ENCODE measurements at regions not wholly inside any gene's neighbourhood (a gene's known extent, or its start where the extent isn't known, plus 50 kb on each side); places are given as distances from the start of the nearest gene placed in this dataset.

DNA sequence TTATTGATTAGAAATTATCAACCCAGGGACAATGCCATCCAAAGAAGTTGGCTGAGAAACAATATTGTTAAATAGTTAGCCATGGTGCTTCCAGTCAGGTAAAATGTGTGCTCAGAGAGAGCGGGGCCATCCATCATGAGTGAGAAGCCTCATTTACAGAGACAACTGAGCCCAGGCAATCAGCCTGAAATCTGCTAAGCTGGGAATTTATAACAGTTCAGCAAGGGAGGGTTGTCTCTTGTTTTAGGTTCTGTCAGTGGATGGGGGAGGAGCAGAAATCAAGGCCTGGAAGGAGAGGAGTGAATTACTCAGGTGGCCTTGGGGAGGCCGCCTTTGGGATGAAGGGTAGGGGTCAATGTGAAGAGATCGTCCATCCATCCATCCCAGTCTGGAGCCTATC, 102.5 kb upstream of the ST8SIA3 start:
- no peak for DNase-seq

- DNase-seq: no peak
Observed at GRCh38 chr18:57251747-57252146, 100.6 kb upstream of the ST8SIA3 start.

- DNase-seq: no peak
Observed at GRCh38 chr18:57253903-57254302, 98.5 kb upstream of the ST8SIA3 start.

DNA sequence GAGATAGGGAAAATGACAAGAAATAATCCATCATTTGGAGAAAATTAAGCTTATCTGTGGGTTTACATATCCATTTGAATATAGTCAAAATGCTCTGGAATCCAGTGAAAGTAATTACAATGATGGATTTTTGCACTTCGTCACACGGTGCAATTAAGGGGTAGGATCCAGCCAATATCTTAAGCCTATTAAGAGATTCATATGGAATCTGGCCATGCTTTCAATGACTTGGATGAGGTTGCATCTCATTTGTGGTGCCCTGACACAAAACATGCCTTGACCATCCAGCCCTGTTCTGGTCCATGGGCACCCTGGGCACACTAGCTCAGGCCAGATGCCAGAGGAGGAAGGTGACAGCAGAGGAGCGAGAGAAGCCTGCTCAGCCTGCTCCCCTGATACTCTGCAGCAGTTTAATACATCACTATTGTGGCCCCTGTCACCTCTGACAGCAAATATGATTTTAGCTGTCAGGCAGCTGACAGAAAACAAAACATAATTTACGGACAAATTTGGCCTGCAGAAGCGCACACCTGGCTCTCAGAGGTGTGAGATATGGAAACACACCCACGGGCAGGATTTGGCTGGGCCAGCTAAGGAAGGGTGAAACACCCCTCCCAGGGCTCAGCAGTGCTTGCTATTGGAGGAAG, 94.1 kb upstream of the ST8SIA3 start:
- DNase-seq: no peak

- DNase-seq: no peak
Observed at GRCh38 chr18:57267368-57267925, 84.9 kb upstream of the ST8SIA3 start.

DNA sequence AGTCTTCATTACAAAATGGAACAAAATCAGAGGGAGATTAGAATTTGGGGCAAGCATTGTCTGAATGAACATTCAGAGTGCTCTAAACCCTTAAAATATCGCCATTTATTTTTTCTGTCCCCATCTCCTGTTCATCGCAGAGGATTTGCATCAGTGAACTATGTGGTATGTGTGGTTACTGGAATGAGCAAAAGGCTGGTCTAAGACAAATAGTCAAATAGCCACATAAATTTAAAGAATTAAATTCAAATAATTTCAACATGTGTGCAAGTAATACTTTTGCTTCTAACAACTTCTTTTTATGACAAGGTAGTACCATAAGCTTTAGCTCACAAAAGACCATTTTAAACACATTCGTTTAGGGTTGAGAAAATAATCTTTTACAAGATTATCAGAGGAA, 82.6 kb upstream of the ST8SIA3 start:
- no peak for DNase-seq

- no peak for DNase-seq
Observed at GRCh38 chr18:57270156-57270555, 82.2 kb upstream of the ST8SIA3 start.

- no peak for DNase-seq
Observed at GRCh38 chr18:57273194-57273593, 79.2 kb upstream of the ST8SIA3 start.

DNA sequence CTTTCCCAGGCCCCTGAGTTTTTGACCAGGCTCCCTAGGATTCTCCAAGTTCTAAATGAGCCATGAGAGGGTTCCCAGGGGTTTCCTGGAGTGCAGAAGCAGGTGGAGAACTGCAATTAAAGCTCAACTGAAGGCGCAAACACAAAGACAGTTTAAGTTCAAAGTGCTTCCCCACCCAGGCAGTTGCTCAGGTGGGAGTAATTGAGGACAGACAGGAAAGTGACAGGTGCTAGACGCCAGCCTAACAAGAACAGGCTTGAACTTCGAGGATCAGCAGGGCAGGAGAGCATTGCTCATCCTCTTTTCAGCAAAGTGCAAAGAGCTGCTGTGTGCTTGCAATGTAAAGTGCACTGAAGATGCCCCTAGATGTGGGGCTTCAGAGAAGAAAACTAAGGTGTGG, 77.2 kb upstream of the ST8SIA3 start:
- DNase-seq: no peak

- no peak for DNase-seq
Observed at GRCh38 chr18:57276829-57277228, 75.5 kb upstream of the ST8SIA3 start.

GRCh38 chr18:57278933-57279332, 73.4 kb upstream of the ST8SIA3 start:
- no peak for DNase-seq

- DNase-seq: no peak
Observed at GRCh38 chr18:57281519-57281918, 70.8 kb upstream of the ST8SIA3 start.

DNA sequence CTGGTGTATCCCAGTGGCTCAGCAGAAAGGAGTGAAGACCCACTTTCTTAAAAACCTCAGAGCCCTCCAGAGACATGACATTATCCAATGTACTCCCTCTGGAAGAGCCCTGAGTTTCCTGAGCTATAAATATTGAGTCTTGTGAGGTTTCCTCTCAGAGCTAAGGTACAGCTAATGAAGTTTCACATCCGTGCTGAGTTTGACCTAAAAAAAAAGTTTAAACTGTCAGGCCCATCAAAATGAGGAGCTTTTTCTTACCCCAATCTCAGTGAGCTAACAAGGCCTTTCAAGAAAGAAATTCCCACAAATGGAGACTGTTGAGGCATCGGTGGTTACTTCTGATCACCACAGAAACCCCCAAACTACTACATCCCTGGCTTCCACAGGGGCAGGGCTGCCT, 65.4 kb upstream of the ST8SIA3 start:
- no peak for DNase-seq

GRCh38 chr18:57287766-57288165, 64.6 kb upstream of the ST8SIA3 start:
- DNase-seq: no peak

DNA sequence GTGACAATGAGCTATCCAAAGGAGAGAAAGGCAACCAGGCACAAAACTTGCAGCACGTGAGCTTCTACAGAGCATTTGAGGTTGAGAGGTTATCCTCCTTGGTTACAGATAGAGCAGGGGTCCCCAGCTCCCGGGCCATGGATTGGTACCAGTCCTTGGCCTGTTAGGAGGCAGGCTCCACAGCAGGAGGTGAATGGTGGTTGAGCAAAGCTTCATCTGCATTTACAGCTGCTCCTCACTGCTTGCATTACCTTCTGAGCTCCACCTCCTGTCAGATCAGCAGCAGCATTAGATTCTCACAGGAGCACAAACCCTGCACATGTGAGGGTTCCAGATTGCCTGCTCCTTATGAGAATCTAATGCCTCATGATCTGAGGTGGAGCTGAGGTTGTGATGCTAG, 57.8 kb upstream of the ST8SIA3 start:
- no peak for DNase-seq

- no peak for DNase-seq
Observed at GRCh38 chr18:57296336-57296735, 56.0 kb upstream of the ST8SIA3 start.

DNA sequence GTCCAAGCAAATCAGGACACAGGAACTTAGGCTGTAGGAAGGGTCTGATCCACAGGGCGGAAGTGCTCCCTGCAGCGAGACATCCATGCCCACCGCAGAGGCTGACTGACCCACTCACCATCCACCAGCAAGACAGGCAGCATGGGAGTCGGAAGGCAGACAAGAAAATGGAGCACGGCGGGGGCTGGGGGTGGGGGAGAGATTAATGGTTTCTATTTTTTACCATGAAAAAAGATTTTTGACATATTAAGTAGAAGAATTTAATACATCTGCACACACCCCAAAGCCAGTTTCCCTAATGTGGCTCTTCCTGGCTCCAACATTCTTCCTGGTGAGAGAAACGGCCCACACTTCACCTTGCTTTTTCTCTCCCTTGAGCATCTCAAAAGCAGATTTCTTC, 55.1 kb upstream of the ST8SIA3 start:
- DNase-seq: no peak

- no peak for DNase-seq
Observed at GRCh38 chr18:57299931-57300330, 52.4 kb upstream of the ST8SIA3 start.

DNA sequence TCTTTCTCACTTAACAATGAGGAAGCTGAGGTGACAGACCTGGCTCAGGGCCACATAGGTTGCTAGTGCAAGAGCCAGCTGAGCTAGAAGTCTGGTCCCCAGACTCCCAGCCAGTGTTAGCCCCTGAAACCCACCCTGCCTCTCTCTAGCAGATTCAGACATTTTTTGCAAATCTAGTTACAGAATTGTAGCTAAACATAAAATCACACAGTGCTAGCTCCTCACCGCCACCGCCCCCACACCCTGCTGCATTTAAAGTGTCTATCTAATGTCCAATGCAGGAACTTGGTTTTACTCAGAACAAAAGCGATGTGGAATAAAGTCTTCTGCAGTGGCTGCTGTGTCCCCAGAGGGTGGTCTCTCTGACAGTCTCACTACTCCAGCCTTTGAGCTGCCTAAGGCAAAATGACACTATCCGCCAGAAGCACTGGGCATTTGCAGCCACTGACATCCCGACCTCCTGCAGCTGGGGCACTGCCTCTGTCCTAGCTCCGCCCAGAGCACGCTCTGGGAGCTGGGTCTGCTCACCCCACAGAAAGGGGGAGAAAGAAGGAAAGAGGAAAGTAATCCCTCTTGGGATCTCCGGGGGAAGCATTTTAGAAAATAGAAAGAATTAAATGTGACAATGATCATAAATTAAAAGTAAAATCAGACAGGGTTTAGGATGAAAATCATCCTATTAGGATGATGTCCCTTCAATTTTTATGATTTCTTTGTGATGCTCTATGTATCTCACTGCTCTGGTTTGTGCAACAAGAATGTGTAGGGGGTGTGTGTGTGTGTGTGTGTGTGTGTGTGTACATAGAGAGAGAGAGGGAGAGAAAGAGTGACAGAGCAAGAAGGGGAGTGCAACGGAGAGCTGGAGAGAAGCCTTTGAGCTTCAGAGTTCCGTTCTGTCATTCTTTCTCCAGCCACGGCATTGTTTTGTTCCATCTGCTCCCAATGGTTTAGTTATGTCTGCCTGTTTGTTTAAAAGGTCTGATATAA, 50.5 kb upstream of the ST8SIA3 start:
- no peak for DNase-seq

Measured in inflammatory macrophage treated with lipopolysaccharide for 4 hours (primary cell).